ENCODE measurements at regions not wholly inside any gene's neighbourhood (a gene's known extent, or its start where the extent isn't known, plus 50 kb on each side); places are given as distances from the start of the nearest gene placed in this dataset.

DNA sequence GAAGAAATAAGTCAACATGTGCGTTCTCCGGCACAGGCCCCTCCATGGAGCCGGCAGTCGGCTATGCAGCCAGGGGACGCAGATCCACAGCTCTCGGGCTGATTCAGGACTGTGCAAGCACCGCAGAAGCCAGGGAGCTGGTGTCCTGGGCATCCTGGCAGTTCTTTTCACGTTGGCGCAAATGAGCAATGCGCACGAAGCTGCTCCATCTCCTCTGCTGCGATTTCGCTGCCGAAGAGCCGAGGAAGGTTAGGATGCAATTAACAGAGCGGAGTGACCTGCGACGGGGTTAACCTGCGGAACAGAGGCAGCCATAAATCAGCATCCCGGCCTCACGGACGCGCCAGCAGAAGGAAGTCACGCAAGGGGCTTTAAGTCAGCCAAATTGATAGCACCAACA, 107.1 kb upstream of the POU3F3 start:
- CTCF ChIA-PET, result no interaction called here
- no peak overlapping the region for H3K4me3 Mint-ChIP-seq (ENCODE audit: low read depth, unreplicated experiment)

GRCh38 chr2:104749856-104750460, 104.0 kb upstream of the POU3F3 start:
- H3K4me1 Mint-ChIP-seq (ENCODE audit: low read depth, unreplicated experiment), result no peaks in the 10 kb centered on the region
- TF ChIP-seq CTCF (IDR thresholded peaks at IDR 0.05; ENCODE audit: unreplicated experiment), result no peak
- no TSS peak for BruUV-seq (replicated peaks)
- CTCF ChIA-PET, result no interaction called here
- intact Hi-C loops (cut with micrococcal nuclease; ENCODE audit: unreplicated experiment), result no loop called here
- H3K4me3 Mint-ChIP-seq (ENCODE audit: low read depth, unreplicated experiment), result no peak overlapping the region
- peaks cover 67% of the 10 kb centered on the region for H3K27me3 Mint-ChIP-seq (ENCODE audit: unreplicated experiment)
- no peaks in the 10 kb centered on the region for H3K36me3 Mint-ChIP-seq (ENCODE audit: insufficient read depth, unreplicated experiment)
- no peak for DNase-seq
- H3K27ac Mint-ChIP-seq (ENCODE audit: unreplicated experiment), result no peak overlapping the region
- no peaks in the 10 kb centered on the region for H3K9me3 Mint-ChIP-seq (ENCODE audit: low read depth, unreplicated experiment)

More for the DNA sequence above, 107.1 kb upstream of the POU3F3 start:
- Mint-ChIP-seq H3K27ac (ENCODE audit: unreplicated experiment) (no peak overlapping the region), H3K36me3 (ENCODE audit: insufficient read depth, unreplicated experiment) (no peaks in the 10 kb centered on the region), H3K9me3 (ENCODE audit: low read depth, unreplicated experiment) (no peaks in the 10 kb centered on the region), H3K4me1 (ENCODE audit: low read depth, unreplicated experiment) (no peaks in the 10 kb centered on the region), H3K27me3 (ENCODE audit: unreplicated experiment) (peaks cover 64% of the 10 kb centered on the region)
- no peak for DNase-seq
- no peak for TF ChIP-seq CTCF (IDR thresholded peaks at IDR 0.05; ENCODE audit: unreplicated experiment)
- BruUV-seq (replicated peaks), result no TSS peak
- intact Hi-C loops (cut with micrococcal nuclease; ENCODE audit: unreplicated experiment), result no loop called here

GRCh38 chr2:104752504-104752903, 101.4 kb upstream of the POU3F3 start:
- H3K4me1 Mint-ChIP-seq (ENCODE audit: low read depth, unreplicated experiment), result no peaks in the 10 kb centered on the region
- no peak for TF ChIP-seq CTCF (IDR thresholded peaks at IDR 0.05; ENCODE audit: unreplicated experiment)
- H3K36me3 Mint-ChIP-seq (ENCODE audit: insufficient read depth, unreplicated experiment), result no peaks in the 10 kb centered on the region
- no peak overlapping the region for H3K4me3 Mint-ChIP-seq (ENCODE audit: low read depth, unreplicated experiment)
- no peak overlapping the region for H3K27ac Mint-ChIP-seq (ENCODE audit: unreplicated experiment)
- intact Hi-C loops (cut with micrococcal nuclease; ENCODE audit: unreplicated experiment), result no loop called here
- no peaks in the 10 kb centered on the region for H3K9me3 Mint-ChIP-seq (ENCODE audit: low read depth, unreplicated experiment)
- no peak for DNase-seq
- no TSS peak for BruUV-seq (replicated peaks)
- peaks cover 71% of the 10 kb centered on the region for H3K27me3 Mint-ChIP-seq (ENCODE audit: unreplicated experiment)
- CTCF ChIA-PET, result no interaction called here

- peaks cover 68% of the 10 kb centered on the region for H3K27me3 Mint-ChIP-seq (ENCODE audit: unreplicated experiment)
- H3K36me3 Mint-ChIP-seq (ENCODE audit: insufficient read depth, unreplicated experiment), result no peaks in the 10 kb centered on the region
- CTCF ChIA-PET, result no interaction called here
- intact Hi-C loops (cut with micrococcal nuclease; ENCODE audit: unreplicated experiment), result no loop called here
- BruUV-seq (replicated peaks), result no TSS peak
- H3K4me3 Mint-ChIP-seq (ENCODE audit: low read depth, unreplicated experiment), result no peak overlapping the region
- TF ChIP-seq CTCF (IDR thresholded peaks at IDR 0.05; ENCODE audit: unreplicated experiment), result no peak
- no peak overlapping the region for H3K27ac Mint-ChIP-seq (ENCODE audit: unreplicated experiment)
- H3K4me1 Mint-ChIP-seq (ENCODE audit: low read depth, unreplicated experiment), result no peaks in the 10 kb centered on the region
- DNase-seq, result no peak
- H3K9me3 Mint-ChIP-seq (ENCODE audit: low read depth, unreplicated experiment), result peaks cover 2% of the 10 kb centered on the region
Measured at GRCh38 chr2:104755026-104755878, 98.7 kb upstream of the POU3F3 start.

Data from Calu3 (cell line).